CD14-positive monocyte (primary cell): ENCODE measurements at regions not wholly inside any gene's neighbourhood (a gene's known extent, or its start where the extent isn't known, plus 50 kb on each side); places are given as distances from the start of the nearest gene placed in this dataset.
A peak's percentile ranks its signal among the peaks of the same experiment; 100 is the strongest.

Source experiments
- DNase-seq, 3 donors: peaks; one replicate each; pipeline ENCODE4 v3.0.0-alpha.2; 2011 to 2022
- H2AFZ ChIP-seq: 2 replicates; pipeline ENCODE4 v1.6.0; 2012; ENCODE audit warnings: mild to moderate bottlenecking, low read depth, low read length, inconsistent platforms; ENCODE audit not compliant: insufficient read depth, poor library complexity, severe bottlenecking
- H3K27ac ChIP-seq, 2 donors: 1 replicate in 1 of 2; 2 replicates in 1 of 2; pipeline ENCODE4 v1.5.1; 2012 to 2013; ENCODE audit warnings: low read length in 2 of 2, control low read depth in 1 of 2, inconsistent platforms in 1 of 2, low read depth in 1 of 2, mild to moderate bottlenecking in 1 of 2
- H3K27me3 ChIP-seq, 2 donors: one replicate each; pipeline versions ENCODE4 v1.6.0 to v1.6.1; 2011 to 2013; ENCODE audit warnings: low read length in 2 of 2; ENCODE audit not compliant: control insufficient read depth in 2 of 2, insufficient read depth in 2 of 2
- H3K36me3 ChIP-seq, 2 donors: replicated peaks in 1 of 2; 1 replicate in 1 of 2; 2 replicates in 1 of 2; pipeline versions ENCODE4 v1.5.1 to v1.6.1; 2012 to 2013; ENCODE audit warnings: low read length in 2 of 2, control low read depth in 1 of 2, inconsistent platforms in 1 of 2, mild to moderate bottlenecking in 1 of 2; ENCODE audit not compliant: insufficient read depth in 2 of 2, control insufficient read depth in 1 of 2
- H3K4me1 ChIP-seq, 2 donors: 1 replicate in 1 of 2; 2 replicates in 1 of 2; pipeline versions ENCODE4 v1.5.1 to v1.6.1; 2012 to 2013; ENCODE audit warnings: low read length in 2 of 2, control low read depth in 1 of 2, inconsistent platforms in 1 of 2, mild to moderate bottlenecking in 1 of 2, moderate library complexity in 1 of 2; ENCODE audit not compliant: insufficient read depth in 2 of 2, control insufficient read depth in 1 of 2
- H3K4me2 ChIP-seq: replicated peaks from 2 replicates; pipeline ENCODE3; 2012; ENCODE audit warnings: low read length, moderate library complexity, mild to moderate bottlenecking; ENCODE audit not compliant: poor library complexity, severe bottlenecking; ENCODE audit errors: extremely low read depth
- H3K4me3 ChIP-seq, 3 experiments: fragments of 200-600 bp in 1 of 3; sonication (generic) in 1 of 3; replicated peaks in 1 of 3; 1 replicate in 2 of 3; 2 replicates in 1 of 3; pipeline ENCODE4 v1.5.1; 2011 to 2013; ENCODE audit warnings: low read length in 3 of 3, mild to moderate bottlenecking in 3 of 3, control low read depth in 2 of 3, low read depth in 2 of 3, inconsistent platforms in 1 of 3, moderate library complexity in 1 of 3
- H3K79me2 ChIP-seq: 2 replicates; pipeline ENCODE4 v1.6.0; 2012; ENCODE audit warnings: mild to moderate bottlenecking, control low read depth, inconsistent platforms, low read length, moderate library complexity; ENCODE audit not compliant: insufficient read depth
- H3K9ac ChIP-seq: 2 replicates; pipeline ENCODE4 v1.6.0; 2017; ENCODE audit warnings: low read length, mild to moderate bottlenecking; ENCODE audit not compliant: insufficient read depth, poor library complexity, severe bottlenecking
- H3K9me3 ChIP-seq, 2 donors: replicated peaks in 1 of 2; 1 replicate in 1 of 2; 2 replicates in 1 of 2; pipeline versions ENCODE4 v1.5.1 to v1.6.1; 2012 to 2013; ENCODE audit warnings: low read length in 2 of 2, control low read depth in 1 of 2; ENCODE audit not compliant: control insufficient read depth in 1 of 2, insufficient read depth in 1 of 2
- H4K20me1 ChIP-seq: 2 replicates; pipeline ENCODE4 v1.6.0; 2012; ENCODE audit warnings: mild to moderate bottlenecking, low read length, control low read depth, moderate library complexity; ENCODE audit not compliant: insufficient read depth
- H3K27ac Mint-ChIP-seq, 7 donors: one replicate each; pipeline ENCODE4 v1.8.0; 2020; ENCODE audit warnings: mild to moderate bottlenecking in 7 of 7, mixed read lengths in 7 of 7, moderate library complexity in 6 of 7, inconsistent platforms in 2 of 7
- H3K27me3 Mint-ChIP-seq, 3 donors: one replicate each; pipeline ENCODE4 v1.8.0; 2021 to 2022; ENCODE audit warnings: low read depth in 3 of 3, mild to moderate bottlenecking in 3 of 3, mixed read lengths in 3 of 3, moderate library complexity in 3 of 3, inconsistent platforms in 1 of 3
- H3K36me3 Mint-ChIP-seq, 2 donors: one replicate each; pipeline ENCODE4 v1.8.0; 2020; ENCODE audit warnings: mixed read lengths in 2 of 2, inconsistent platforms in 1 of 2, mild to moderate bottlenecking in 1 of 2
- H3K4me1 Mint-ChIP-seq: one replicate; pipeline ENCODE4 v1.8.0; 2020; ENCODE audit warnings: mild to moderate bottlenecking, mixed read lengths
- H3K4me3 Mint-ChIP-seq, 2 donors: one replicate each; pipeline ENCODE4 v1.8.0; 2020; ENCODE audit warnings: mild to moderate bottlenecking in 2 of 2, mixed read lengths in 2 of 2, moderate library complexity in 1 of 2
- H3K9me3 Mint-ChIP-seq, 7 donors: one replicate each; pipeline ENCODE4 v1.8.0; 2020 to 2022; ENCODE audit warnings: mixed read lengths in 7 of 7, mild to moderate bottlenecking in 6 of 7, moderate library complexity in 6 of 7, inconsistent platforms in 2 of 7
- WGBS: methylation state at CpG from one replicate; pipeline ENCODE4 v1.1.5; 2013; ENCODE audit warnings: missing lambda C conversion rate; ENCODE audit not compliant: insufficient coverage; 5-methylcytosine and 5-hydroxymethylcytosine counted together
- intact Hi-C, 2 donors: fragments of 100-400 bp; cut with micrococcal nuclease; formaldehyde crosslinking; loops; one replicate each; pipeline versions ENCODE4 v1.15.0 to v1.15.1; 2023
- TF ChIP-seq, protein P1 (sequence below): fragments of 200-600 bp; IDR thresholded peaks from one replicate; pipeline ENCODE4 v1.8.0; 2022; ENCODE audit warnings: antibody characterized with exemption, mild to moderate bottlenecking

DNA sequence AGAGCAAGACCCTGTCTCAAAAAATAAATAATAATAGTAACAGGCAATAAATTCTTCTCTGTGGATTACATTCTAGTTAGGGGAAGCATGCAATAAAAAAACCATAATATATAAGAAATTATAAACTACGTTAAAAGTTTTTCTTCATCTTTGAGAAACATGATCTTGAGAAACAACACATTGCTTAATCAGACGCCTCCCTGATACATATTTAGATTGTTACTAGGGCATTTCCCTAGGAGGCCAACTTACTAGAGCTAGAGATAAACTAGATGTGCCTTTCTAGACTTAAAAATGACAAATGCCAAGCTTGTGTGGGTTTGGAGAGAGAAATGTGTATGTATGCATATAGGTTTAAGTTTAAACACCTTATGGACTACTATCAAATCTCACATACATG lies 76.3 kb upstream of the GALNT5 start:
- intact Hi-C loops: no loop called here
- TF ChIP-seq, protein P1, sequence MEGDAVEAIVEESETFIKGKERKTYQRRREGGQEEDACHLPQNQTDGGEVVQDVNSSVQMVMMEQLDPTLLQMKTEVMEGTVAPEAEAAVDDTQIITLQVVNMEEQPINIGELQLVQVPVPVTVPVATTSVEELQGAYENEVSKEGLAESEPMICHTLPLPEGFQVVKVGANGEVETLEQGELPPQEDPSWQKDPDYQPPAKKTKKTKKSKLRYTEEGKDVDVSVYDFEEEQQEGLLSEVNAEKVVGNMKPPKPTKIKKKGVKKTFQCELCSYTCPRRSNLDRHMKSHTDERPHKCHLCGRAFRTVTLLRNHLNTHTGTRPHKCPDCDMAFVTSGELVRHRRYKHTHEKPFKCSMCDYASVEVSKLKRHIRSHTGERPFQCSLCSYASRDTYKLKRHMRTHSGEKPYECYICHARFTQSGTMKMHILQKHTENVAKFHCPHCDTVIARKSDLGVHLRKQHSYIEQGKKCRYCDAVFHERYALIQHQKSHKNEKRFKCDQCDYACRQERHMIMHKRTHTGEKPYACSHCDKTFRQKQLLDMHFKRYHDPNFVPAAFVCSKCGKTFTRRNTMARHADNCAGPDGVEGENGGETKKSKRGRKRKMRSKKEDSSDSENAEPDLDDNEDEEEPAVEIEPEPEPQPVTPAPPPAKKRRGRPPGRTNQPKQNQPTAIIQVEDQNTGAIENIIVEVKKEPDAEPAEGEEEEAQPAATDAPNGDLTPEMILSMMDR: no peak
- peak overlapping the region in 1 of 3 experiments; percentile 24 for H3K4me3 ChIP-seq

DNA sequence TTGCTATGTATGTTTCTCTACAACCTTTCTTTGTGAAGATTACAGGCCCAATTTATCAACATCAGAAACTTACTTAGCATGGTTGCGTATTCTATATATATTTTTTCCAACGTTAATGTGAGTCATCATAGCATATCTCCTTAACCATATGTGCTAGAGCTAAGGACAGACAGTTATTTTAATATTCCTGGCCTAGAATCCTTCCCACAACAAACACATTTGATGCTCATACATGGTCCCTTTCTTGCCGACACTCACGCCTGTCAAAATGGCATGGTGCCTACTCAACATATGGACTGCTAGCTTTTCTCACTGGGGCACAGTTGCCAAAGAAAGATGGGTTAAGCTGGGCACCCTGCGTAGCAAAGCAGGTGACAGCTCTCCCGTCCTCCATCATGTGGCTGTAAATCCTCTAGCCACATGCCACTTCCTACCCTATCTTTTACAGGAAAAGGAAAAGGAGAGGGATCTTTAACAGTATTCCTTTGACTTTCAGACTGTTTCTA lies 75.2 kb upstream of the GALNT5 start:
- DNase-seq: no peak
- Histone ChIP-seq H4K20me1 (no peaks in the 10 kb centered on the region), H3K9me3 (no peaks in the 10 kb centered on the region), H3K9ac (no peak overlapping the region), H3K79me2 (no peaks in the 10 kb centered on the region), H3K4me3 (peak overlapping the region in 1 of 3 experiments; percentile 29), H3K4me2 (peak overlapping the region; percentile 32), H2AFZ (peak overlapping the region; percentile 44), H3K4me1 (peaks cover 51 to 56% of the 10 kb centered on the region in 2 donors), H3K36me3 (no peaks in the 10 kb centered on the region), H3K27ac (peak overlapping the region; percentile 40 to 63), H3K27me3 (no peaks in the 10 kb centered on the region)
- H3K36me3 Mint-ChIP-seq: no peaks in the 10 kb centered on the region
- H3K4me1 Mint-ChIP-seq: peaks cover 56% of the 10 kb centered on the region
- H3K4me3 Mint-ChIP-seq: no peak overlapping the region
- H3K27me3 Mint-ChIP-seq: peaks cover 0 to 2% (median 2%) of the 10 kb centered on the region in 3 donors
- WGBS: 100% methylated on average over 2 of the region's 6 CpGs
- peaks cover 0 to 2% (median 0%) of the 10 kb centered on the region in 7 donors for H3K9me3 Mint-ChIP-seq
- peak overlapping the region; percentile 44 to 94 (median 88) for H3K27ac Mint-ChIP-seq
- TF ChIP-seq, protein P1: no peak
- intact Hi-C loops: no loop called here

More for the DNA sequence above, 76.3 kb upstream of the GALNT5 start:
- H3K4me1 Mint-ChIP-seq: peaks cover 56% of the 10 kb centered on the region
- Histone ChIP-seq H4K20me1 (no peaks in the 10 kb centered on the region), H3K27ac (peak overlapping the region; percentile 34 to 63), H3K9ac (no peak overlapping the region), H3K4me2 (peak overlapping the region; percentile 12), H3K79me2 (no peaks in the 10 kb centered on the region), H2AFZ (peak overlapping the region; percentile 37), H3K4me1 (peaks cover 51 to 56% of the 10 kb centered on the region in 2 donors), H3K36me3 (no peaks in the 10 kb centered on the region), H3K9me3 (no peaks in the 10 kb centered on the region), H3K27me3 (no peaks in the 10 kb centered on the region)
- peak overlapping the region in 1 of 2 donors; percentile 42 for H3K4me3 Mint-ChIP-seq
- no CpG with 5 or more reads among the region's 2 CpGs for WGBS
- H3K36me3 Mint-ChIP-seq: no peaks in the 10 kb centered on the region
- no peaks in the 10 kb centered on the region for H3K9me3 Mint-ChIP-seq
- H3K27me3 Mint-ChIP-seq: peaks cover 0 to 3% (median 2%) of the 10 kb centered on the region in 3 donors
- peak; percentile 19 to 55 (median 54) for DNase-seq
- H3K27ac Mint-ChIP-seq: peak overlapping the region; percentile 51 to 89 (median 72)
